Activated naive CD4-positive, alpha-beta T cell treated with anti-CD3 and anti-CD28 coated beads for 36 hours (primary cell): ENCODE measurements at regions not wholly inside any gene's neighbourhood (a gene's known extent, or its start where the extent isn't known, plus 50 kb on each side); places are given as distances from the start of the nearest gene placed in this dataset.

ENCODE experiments used
- CTCF ChIA-PET: fragments of 350-600 bp; sonication (Branson Sonifier 250); formaldehyde crosslinking; loops from one replicate; lab custom pipeline; 2021; ENCODE audit warnings: antibody characterized with exemption; lab: Charles Lee
- DNase-seq: peaks from one replicate; pipeline ENCODE4 v3.0.0-alpha.2; 2020
- H3K27ac Mint-ChIP-seq: one replicate; pipeline ENCODE4 v1.8.0; 2021; ENCODE audit warnings: mild to moderate bottlenecking, mixed read lengths
- H3K27me3 Mint-ChIP-seq: one replicate; pipeline ENCODE4 v1.8.0; 2021; ENCODE audit warnings: low read depth, mixed read lengths
- H3K36me3 Mint-ChIP-seq: one replicate; pipeline ENCODE4 v1.8.0; 2021; ENCODE audit warnings: low read depth, mixed read lengths
- H3K4me1 Mint-ChIP-seq: one replicate; pipeline ENCODE4 v1.8.0; 2021; ENCODE audit warnings: low read depth, mixed read lengths
- H3K4me3 Mint-ChIP-seq: one replicate; pipeline ENCODE4 v1.8.0; 2021; ENCODE audit warnings: mild to moderate bottlenecking, moderate library complexity, mixed read lengths
- H3K9me3 Mint-ChIP-seq: one replicate; pipeline ENCODE4 v1.8.0; 2021; ENCODE audit warnings: mixed read lengths
- intact Hi-C: fragments of 100-400 bp; cut with micrococcal nuclease; formaldehyde crosslinking; loops from one replicate; pipeline ENCODE4 v1.15.1; 2023

- no peak for DNase-seq
- intact Hi-C loops = no loop called here
- Mint-ChIP-seq H3K4me1 (no peaks in the 10 kb centered on the region), H3K36me3 (no peaks in the 10 kb centered on the region), H3K27me3 (no peaks in the 10 kb centered on the region), H3K4me3 (no peak overlapping the region), H3K9me3 (no peaks in the 10 kb centered on the region), H3K27ac (no peak overlapping the region)
- CTCF ChIA-PET = interaction anchor here (0.6 kb wide), 1 partner anchor 228 kb away, joined by 5 read pairs; no protein-coding TSS in a partner anchor
Observed at GRCh38 chr4:3827616-3828492, 61.7 kb downstream of the ADRA2C start.

- no peaks in the 10 kb centered on the region for H3K9me3 Mint-ChIP-seq
- CTCF ChIA-PET = no interaction called here
- DNase-seq = no peak
- intact Hi-C loops = no loop called here
- H3K4me1 Mint-ChIP-seq = no peaks in the 10 kb centered on the region
- no peak overlapping the region for H3K27ac Mint-ChIP-seq
- no peak overlapping the region for H3K4me3 Mint-ChIP-seq
- H3K27me3 Mint-ChIP-seq = no peaks in the 10 kb centered on the region
- no peaks in the 10 kb centered on the region for H3K36me3 Mint-ChIP-seq
Observed at GRCh38 chr4:3828546-3828945, 62.4 kb downstream of the ADRA2C start.

- peaks cover 8% of the 10 kb centered on the region for H3K27me3 Mint-ChIP-seq
- no peak for DNase-seq
- H3K36me3 Mint-ChIP-seq = no peaks in the 10 kb centered on the region
- CTCF ChIA-PET = no interaction called here
- intact Hi-C loops = no loop called here
- no peaks in the 10 kb centered on the region for H3K9me3 Mint-ChIP-seq
- no peak overlapping the region for H3K27ac Mint-ChIP-seq
- no peaks in the 10 kb centered on the region for H3K4me1 Mint-ChIP-seq
- H3K4me3 Mint-ChIP-seq = no peak overlapping the region
Observed at GRCh38 chr4:3829211-3829955, 63.2 kb downstream of the ADRA2C start.

- no peak overlapping the region for H3K27ac Mint-ChIP-seq
Observed at GRCh38 chr4:3829956-3830773, 64.0 kb downstream of the ADRA2C start.

GRCh38 chr4:3830774-3831528, 64.8 kb downstream of the ADRA2C start:
- H3K36me3 Mint-ChIP-seq = no peaks in the 10 kb centered on the region
- H3K4me1 Mint-ChIP-seq = no peaks in the 10 kb centered on the region
- H3K27ac Mint-ChIP-seq = no peak overlapping the region
- H3K9me3 Mint-ChIP-seq = no peaks in the 10 kb centered on the region
- intact Hi-C loops = no loop called here
- no peak overlapping the region for H3K4me3 Mint-ChIP-seq
- H3K27me3 Mint-ChIP-seq = peaks cover 17% of the 10 kb centered on the region
- no peak for DNase-seq
- CTCF ChIA-PET = no interaction called here

More at GRCh38 chr4:3829956-3830773, 64.0 kb downstream of the ADRA2C start:
- H3K9me3 Mint-ChIP-seq = no peaks in the 10 kb centered on the region
- CTCF ChIA-PET = no interaction called here
- no peak overlapping the region for H3K4me3 Mint-ChIP-seq
- intact Hi-C loops = no loop called here
- H3K4me1 Mint-ChIP-seq = no peaks in the 10 kb centered on the region
- H3K36me3 Mint-ChIP-seq = no peaks in the 10 kb centered on the region
- no peak for DNase-seq
- peaks cover 11% of the 10 kb centered on the region for H3K27me3 Mint-ChIP-seq

GRCh38 chr4:3831529-3832150, 65.5 kb downstream of the ADRA2C start:
- no peak overlapping the region for H3K4me3 Mint-ChIP-seq
- H3K27ac Mint-ChIP-seq = no peak overlapping the region
- H3K4me1 Mint-ChIP-seq = no peaks in the 10 kb centered on the region
- H3K36me3 Mint-ChIP-seq = no peaks in the 10 kb centered on the region
- peaks cover 18% of the 10 kb centered on the region for H3K27me3 Mint-ChIP-seq
- no peaks in the 10 kb centered on the region for H3K9me3 Mint-ChIP-seq
- no peak for DNase-seq
- intact Hi-C loops = no loop called here
- CTCF ChIA-PET = no interaction called here

GRCh38 chr4:3832536-3833220, 66.5 kb downstream of the ADRA2C start:
- intact Hi-C loops = no loop called here

GRCh38 chr4:3833326-3833989, 67.3 kb downstream of the ADRA2C start:
- H3K4me3 Mint-ChIP-seq = no peak overlapping the region
- no peaks in the 10 kb centered on the region for H3K36me3 Mint-ChIP-seq
- DNase-seq = no peak
- H3K27me3 Mint-ChIP-seq = peaks cover 22% of the 10 kb centered on the region
- no peaks in the 10 kb centered on the region for H3K9me3 Mint-ChIP-seq
- intact Hi-C loops = no loop called here
- H3K4me1 Mint-ChIP-seq = no peaks in the 10 kb centered on the region
- CTCF ChIA-PET = no interaction called here
- no peak overlapping the region for H3K27ac Mint-ChIP-seq

More at GRCh38 chr4:3832536-3833220, 66.5 kb downstream of the ADRA2C start:
- peaks cover 22% of the 10 kb centered on the region for H3K27me3 Mint-ChIP-seq
- no peak overlapping the region for H3K27ac Mint-ChIP-seq
- no peak overlapping the region for H3K4me3 Mint-ChIP-seq
- H3K9me3 Mint-ChIP-seq = no peaks in the 10 kb centered on the region
- no peak for DNase-seq
- H3K36me3 Mint-ChIP-seq = no peaks in the 10 kb centered on the region
- CTCF ChIA-PET = no interaction called here
- H3K4me1 Mint-ChIP-seq = no peaks in the 10 kb centered on the region

GRCh38 chr4:3834186-3834662, 68.0 kb downstream of the ADRA2C start:
- no peak for DNase-seq
- H3K36me3 Mint-ChIP-seq = no peaks in the 10 kb centered on the region
- H3K4me3 Mint-ChIP-seq = no peak overlapping the region
- no peak overlapping the region for H3K27ac Mint-ChIP-seq
- CTCF ChIA-PET = no interaction called here
- no peaks in the 10 kb centered on the region for H3K9me3 Mint-ChIP-seq
- no peaks in the 10 kb centered on the region for H3K4me1 Mint-ChIP-seq
- peaks cover 22% of the 10 kb centered on the region for H3K27me3 Mint-ChIP-seq
- intact Hi-C loops = no loop called here

GRCh38 chr4:3834663-3835521, 68.7 kb downstream of the ADRA2C start:
- no peak overlapping the region for H3K4me3 Mint-ChIP-seq
- H3K36me3 Mint-ChIP-seq = no peaks in the 10 kb centered on the region
- DNase-seq = no peak
- peaks cover 22% of the 10 kb centered on the region for H3K27me3 Mint-ChIP-seq
- no peaks in the 10 kb centered on the region for H3K4me1 Mint-ChIP-seq
- intact Hi-C loops = no loop called here
- CTCF ChIA-PET = no interaction called here
- H3K27ac Mint-ChIP-seq = no peak overlapping the region
- H3K9me3 Mint-ChIP-seq = no peaks in the 10 kb centered on the region
